ENCODE measurements at regions not wholly inside any gene's neighbourhood (a gene's known extent, or its start where the extent isn't known, plus 50 kb on each side); places are given as distances from the start of the nearest gene placed in this dataset.

DNA sequence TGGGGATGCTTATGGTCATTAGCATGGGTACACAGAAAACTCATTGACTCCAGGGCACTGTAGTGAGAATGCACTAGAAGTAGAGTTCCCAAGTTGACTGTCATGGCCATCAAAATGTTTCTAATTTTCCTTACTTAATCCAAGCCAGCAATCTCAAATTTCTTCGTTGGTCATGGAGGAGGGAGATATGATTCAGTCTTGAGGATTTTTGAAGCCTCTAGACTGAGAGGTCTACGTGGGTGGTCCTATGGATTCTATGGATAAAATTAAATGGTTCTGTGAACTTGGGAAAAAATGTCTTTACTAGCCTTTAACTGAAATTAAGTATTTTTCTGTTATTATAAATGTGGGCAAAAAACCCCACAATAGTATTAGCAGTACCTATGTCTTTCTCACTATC lies 508.5 kb downstream of the FUT8 start:
- ATAC-seq (no peak), DNase-seq (no peak)
- no peak overlapping the region for H3K4me3 Mint-ChIP-seq

GRCh38 chr14:65922142-65922541 lies 509.6 kb downstream of the FUT8 start:
- peaks cover 18% of the 10 kb centered on the region for H3K4me1 Mint-ChIP-seq
- H3K27ac Mint-ChIP-seq, result no peak overlapping the region
- DNase-seq, result no peak
- no peaks in the 10 kb centered on the region for H3K9me3 Mint-ChIP-seq
- no peak for ATAC-seq
- H3K4me3 Mint-ChIP-seq, result no peak overlapping the region
- no peaks in the 10 kb centered on the region for H3K36me3 Mint-ChIP-seq (ENCODE audit: low read depth)
- no peaks in the 10 kb centered on the region for H3K27me3 Mint-ChIP-seq

More for the DNA sequence above, 508.5 kb downstream of the FUT8 start:
- no peak overlapping the region for H3K27ac Mint-ChIP-seq
- no peaks in the 10 kb centered on the region for H3K27me3 Mint-ChIP-seq
- peaks cover 2% of the 10 kb centered on the region for H3K9me3 Mint-ChIP-seq
- peaks cover 8% of the 10 kb centered on the region for H3K4me1 Mint-ChIP-seq
- no peaks in the 10 kb centered on the region for H3K36me3 Mint-ChIP-seq (ENCODE audit: low read depth)

DNA sequence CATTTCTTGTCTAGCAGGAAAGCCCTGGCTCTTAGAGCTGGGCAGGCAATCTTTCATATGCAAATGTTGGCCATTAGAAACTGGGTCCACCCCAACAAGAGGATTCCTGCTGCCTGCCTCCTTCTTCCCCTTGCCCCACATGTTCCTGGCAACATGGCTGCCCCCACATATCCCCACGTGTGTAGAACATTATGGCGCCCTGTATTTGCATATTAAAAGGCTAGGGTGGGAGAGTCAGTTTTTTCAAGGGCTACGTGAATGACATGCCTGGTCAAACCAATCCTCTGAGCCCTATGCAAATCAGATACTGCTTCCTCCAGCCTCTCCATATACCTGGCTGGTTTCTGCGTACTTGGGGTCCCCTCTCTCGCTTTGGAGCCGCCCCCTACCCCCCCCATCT lies 514.0 kb downstream of the FUT8 start:
- Mint-ChIP-seq H3K36me3 (ENCODE audit: low read depth) (no peaks in the 10 kb centered on the region), H3K9me3 (no peaks in the 10 kb centered on the region), H3K4me1 (peaks cover 46% of the 10 kb centered on the region), H3K27me3 (no peaks in the 10 kb centered on the region), H3K4me3 (no peak overlapping the region), H3K27ac (no peak overlapping the region)
- no peak for ATAC-seq
- no peak for DNase-seq

GRCh38 chr14:65926935-65927700 lies 514.6 kb downstream of the FUT8 start:
- H3K9me3 Mint-ChIP-seq, result no peaks in the 10 kb centered on the region
- ATAC-seq (no peak), DNase-seq (no peak)
- H3K4me1 Mint-ChIP-seq, result peaks cover 46% of the 10 kb centered on the region
- H3K4me3 Mint-ChIP-seq, result peak overlapping the region; percentile 12
- no peaks in the 10 kb centered on the region for H3K36me3 Mint-ChIP-seq (ENCODE audit: low read depth)
- H3K27ac Mint-ChIP-seq, result peak overlapping the region; percentile 64
- no peaks in the 10 kb centered on the region for H3K27me3 Mint-ChIP-seq

- ATAC-seq (peak; percentile 98), DNase-seq (peak; percentile 76)
- Mint-ChIP-seq H3K9me3 (peaks cover 3% of the 10 kb centered on the region), H3K27ac (peak overlapping the region; percentile 64), H3K4me1 (peaks cover 43% of the 10 kb centered on the region), H3K27me3 (no peaks in the 10 kb centered on the region), H3K4me3 (peak overlapping the region; percentile 12), H3K36me3 (ENCODE audit: low read depth) (no peaks in the 10 kb centered on the region)
Observed at GRCh38 chr14:65927931-65928356, 515.4 kb downstream of the FUT8 start.

DNA sequence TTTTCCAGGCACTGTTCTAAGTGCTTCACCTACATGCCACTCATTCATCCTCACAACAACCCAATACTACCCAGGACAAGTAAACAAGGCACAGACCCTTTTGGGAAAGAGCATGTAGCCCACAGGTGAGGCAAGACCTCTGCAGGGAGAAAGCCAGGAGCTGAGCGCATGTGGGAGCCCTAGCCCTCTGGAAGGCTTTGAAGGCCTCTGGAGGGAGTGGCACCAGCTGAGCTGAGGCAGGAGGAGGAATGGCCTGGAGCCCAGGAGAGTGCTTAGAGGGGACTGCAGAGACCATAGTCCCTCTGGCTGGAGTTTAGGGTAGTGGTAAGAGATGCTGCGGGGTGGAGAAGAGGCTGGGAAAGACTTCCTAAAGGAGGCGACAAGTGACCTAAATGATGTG lies 516.5 kb downstream of the FUT8 start:
- no peak overlapping the region for H3K4me3 Mint-ChIP-seq
- peaks cover 41% of the 10 kb centered on the region for H3K4me1 Mint-ChIP-seq
- no peaks in the 10 kb centered on the region for H3K36me3 Mint-ChIP-seq (ENCODE audit: low read depth)
- H3K27me3 Mint-ChIP-seq, result no peaks in the 10 kb centered on the region
- no peak for DNase-seq
- no peak for ATAC-seq
- peak overlapping the region; percentile 17 for H3K27ac Mint-ChIP-seq
- H3K9me3 Mint-ChIP-seq, result peaks cover 4% of the 10 kb centered on the region

- Mint-ChIP-seq H3K27ac (no peak overlapping the region), H3K4me3 (no peak overlapping the region), H3K4me1 (peaks cover 36% of the 10 kb centered on the region), H3K36me3 (ENCODE audit: low read depth) (no peaks in the 10 kb centered on the region), H3K27me3 (no peaks in the 10 kb centered on the region), H3K9me3 (peaks cover 19% of the 10 kb centered on the region)
- no peak for ATAC-seq
- no peak for DNase-seq
Observed at GRCh38 chr14:65933400-65934069, 521.0 kb downstream of the FUT8 start.

- no peaks in the 10 kb centered on the region for H3K27me3 Mint-ChIP-seq
- peaks cover 36% of the 10 kb centered on the region for H3K4me1 Mint-ChIP-seq
- no peak overlapping the region for H3K27ac Mint-ChIP-seq
- no peak overlapping the region for H3K4me3 Mint-ChIP-seq
- H3K36me3 Mint-ChIP-seq (ENCODE audit: low read depth), result peaks cover 1% of the 10 kb centered on the region
- DNase-seq (no peak), ATAC-seq (no peak)
- peaks cover 19% of the 10 kb centered on the region for H3K9me3 Mint-ChIP-seq
Observed at GRCh38 chr14:65934070-65934435, 521.5 kb downstream of the FUT8 start.

DNA sequence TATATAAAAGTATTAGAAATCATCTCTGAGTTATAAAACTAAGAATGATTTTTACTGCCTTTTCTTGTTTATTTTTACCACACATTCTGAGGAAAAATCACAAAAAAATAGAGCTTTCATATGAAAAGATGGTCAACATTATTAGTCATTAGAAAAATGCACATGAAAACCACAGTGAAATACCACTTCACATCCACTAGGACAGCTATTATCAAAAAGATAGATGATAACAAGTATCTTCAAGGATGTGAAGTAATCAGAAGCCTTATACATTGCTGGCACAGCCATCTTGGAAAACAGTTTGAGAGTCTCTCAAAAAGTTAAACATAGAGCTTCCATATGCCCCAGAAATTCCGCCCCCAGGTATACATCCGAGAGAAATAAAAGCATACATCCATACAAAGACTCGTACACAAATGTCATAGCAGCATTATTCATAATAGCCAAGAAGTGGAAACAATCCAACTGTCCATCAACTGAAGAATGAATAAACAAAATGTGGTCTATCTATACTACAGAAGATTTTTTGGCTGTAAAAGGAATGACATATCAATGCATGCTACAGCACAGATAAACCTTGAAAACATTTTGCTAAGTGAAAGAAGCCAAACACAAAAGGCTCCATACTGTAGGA lies 523.9 kb downstream of the FUT8 start:
- Mint-ChIP-seq H3K9me3 (peaks cover 19% of the 10 kb centered on the region), H3K4me3 (no peak overlapping the region)

DNA sequence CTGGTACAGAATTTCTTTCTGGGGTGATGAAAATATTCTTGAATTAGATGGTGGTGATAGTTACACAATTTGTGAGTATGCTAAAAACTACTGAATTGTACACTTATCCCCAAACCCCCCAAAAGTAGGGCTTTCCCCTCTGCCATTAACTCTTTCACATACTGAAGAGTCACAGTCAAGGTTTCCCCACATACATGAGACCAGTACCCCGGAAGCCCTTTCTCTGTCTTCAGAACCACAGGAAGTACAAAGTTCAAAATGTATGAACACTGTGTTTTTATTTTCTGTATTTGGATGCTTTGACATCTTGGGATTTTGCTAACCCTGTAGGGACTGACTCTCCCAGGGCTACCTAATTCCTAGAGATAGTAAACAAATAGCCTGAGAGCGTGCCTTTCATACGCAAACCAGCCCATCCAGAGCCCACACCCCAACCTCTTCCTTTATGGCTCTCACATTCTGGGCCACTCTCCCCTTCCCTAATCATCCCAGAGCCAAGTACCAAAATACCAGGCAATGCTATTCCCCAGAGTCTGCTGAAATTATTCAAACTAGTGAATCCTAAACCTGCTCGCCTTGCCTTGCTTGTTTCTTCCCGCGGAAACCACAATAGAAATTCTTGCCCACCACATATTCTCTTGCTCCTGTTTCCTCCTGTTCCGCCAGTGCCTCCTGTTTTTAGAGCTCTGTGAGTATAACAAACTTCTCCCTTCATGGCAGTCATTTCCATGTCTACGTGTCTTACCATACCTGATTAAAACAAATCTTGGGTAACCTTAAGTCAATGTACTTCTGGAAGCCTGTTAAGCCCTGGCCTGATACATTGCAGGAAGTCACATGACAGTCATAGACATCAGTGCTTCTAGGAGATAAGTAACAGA lies 524.8 kb downstream of the FUT8 start:
- Mint-ChIP-seq H3K27me3 (no peaks in the 10 kb centered on the region), H3K9me3 (peaks cover 19% of the 10 kb centered on the region), H3K36me3 (ENCODE audit: low read depth) (peaks cover 1% of the 10 kb centered on the region), H3K27ac (peak overlapping the region; percentile 90), H3K4me3 (peak overlapping the region; percentile 30), H3K4me1 (peaks cover 44% of the 10 kb centered on the region)
- DNase-seq, result no peak
- ATAC-seq, result peak; percentile 74

More for the DNA sequence above, 523.9 kb downstream of the FUT8 start:
- no peak for DNase-seq
- ATAC-seq, result no peak
- Mint-ChIP-seq H3K27ac (peak overlapping the region; percentile 90), H3K36me3 (ENCODE audit: low read depth) (peaks cover 1% of the 10 kb centered on the region), H3K4me1 (peaks cover 44% of the 10 kb centered on the region), H3K27me3 (no peaks in the 10 kb centered on the region)

- Mint-ChIP-seq H3K9me3 (peaks cover 16% of the 10 kb centered on the region), H3K27me3 (no peaks in the 10 kb centered on the region), H3K4me1 (peaks cover 44% of the 10 kb centered on the region), H3K27ac (peak overlapping the region; percentile 90), H3K4me3 (no peak overlapping the region), H3K36me3 (ENCODE audit: low read depth) (peaks cover 1% of the 10 kb centered on the region)
- ATAC-seq, result peak; percentile 50
- DNase-seq, result no peak
Observed at GRCh38 chr14:65937960-65938316, 525.4 kb downstream of the FUT8 start.

- no peak for DNase-seq
- H3K4me3 Mint-ChIP-seq, result no peak overlapping the region
- ATAC-seq, result peak; percentile 41
- H3K4me1 Mint-ChIP-seq, result peaks cover 49% of the 10 kb centered on the region
- no peaks in the 10 kb centered on the region for H3K27me3 Mint-ChIP-seq
- peaks cover 16% of the 10 kb centered on the region for H3K9me3 Mint-ChIP-seq
- peak overlapping the region; percentile 90 for H3K27ac Mint-ChIP-seq
- peaks cover 1% of the 10 kb centered on the region for H3K36me3 Mint-ChIP-seq (ENCODE audit: low read depth)
Observed at GRCh38 chr14:65938738-65939137, 526.2 kb downstream of the FUT8 start.

GRCh38 chr14:65939184-65939583 lies 526.7 kb downstream of the FUT8 start:
- H3K4me3 Mint-ChIP-seq, result no peak overlapping the region
- no peak for DNase-seq
- peak overlapping the region; percentile 90 for H3K27ac Mint-ChIP-seq
- H3K27me3 Mint-ChIP-seq, result no peaks in the 10 kb centered on the region
- peaks cover 1% of the 10 kb centered on the region for H3K36me3 Mint-ChIP-seq (ENCODE audit: low read depth)
- ATAC-seq, result no peak
- H3K9me3 Mint-ChIP-seq, result peaks cover 16% of the 10 kb centered on the region
- peaks cover 53% of the 10 kb centered on the region for H3K4me1 Mint-ChIP-seq

- peak overlapping the region; percentile 90 for H3K27ac Mint-ChIP-seq
Observed at GRCh38 chr14:65940056-65940735, 527.7 kb downstream of the FUT8 start.

More at GRCh38 chr14:65940056-65940735, 527.7 kb downstream of the FUT8 start:
- DNase-seq (no peak), ATAC-seq (peak; percentile 33)
- Mint-ChIP-seq H3K4me1 (peaks cover 53% of the 10 kb centered on the region), H3K9me3 (peaks cover 11% of the 10 kb centered on the region), H3K4me3 (no peak overlapping the region), H3K27me3 (no peaks in the 10 kb centered on the region), H3K36me3 (ENCODE audit: low read depth) (peaks cover 1% of the 10 kb centered on the region)

Data from activated naive CD8-positive, alpha-beta T cell treated with anti-CD3 and anti-CD28 coated beads, Interleukin-2, amount 50 U/mL, for 24 hours (primary cell).